HG02852 (cell line): ENCODE measurements at regions not wholly inside any gene's neighbourhood (a gene's known extent, or its start where the extent isn't known, plus 50 kb on each side); places are given as distances from the start of the nearest gene placed in this dataset.

Experiments
- ATAC-seq: cut with Tn5 transposase; IDR thresholded peaks from one replicate; pipeline ENCODE4 v1.9.1; 2021; ENCODE audit warnings: mild to moderate bottlenecking, moderate library complexity; ENCODE audit not compliant: unreplicated experiment

DNA sequence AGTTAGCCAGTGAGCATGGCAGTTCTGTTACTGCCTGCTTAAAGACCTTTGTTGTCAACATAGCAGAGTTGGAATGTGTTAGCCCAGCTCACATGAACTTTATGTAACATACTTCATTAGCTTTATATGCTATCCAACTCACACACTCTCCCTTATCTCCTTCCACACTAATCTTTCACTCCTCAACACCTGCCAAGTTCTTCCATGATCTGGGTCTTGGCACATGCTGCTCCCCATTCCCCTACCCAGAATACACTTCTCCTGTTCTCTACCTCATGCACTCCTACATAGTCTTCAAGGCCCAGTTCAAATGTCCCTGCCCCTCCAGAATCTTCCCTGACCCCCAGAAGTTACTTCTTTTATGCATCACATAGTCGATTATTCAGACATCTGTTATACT lies 179.3 kb downstream of the KATNAL1 start:
- no peak for ATAC-seq

GRCh38 chr13:30126903-30127428 lies 180.4 kb downstream of the KATNAL1 start:
- no peak for ATAC-seq

GRCh38 chr13:30125422-30126073 lies 181.8 kb downstream of the KATNAL1 start:
- ATAC-seq = no peak

GRCh38 chr13:30124131-30124768 lies 183.1 kb downstream of the KATNAL1 start:
- ATAC-seq = no peak

DNA sequence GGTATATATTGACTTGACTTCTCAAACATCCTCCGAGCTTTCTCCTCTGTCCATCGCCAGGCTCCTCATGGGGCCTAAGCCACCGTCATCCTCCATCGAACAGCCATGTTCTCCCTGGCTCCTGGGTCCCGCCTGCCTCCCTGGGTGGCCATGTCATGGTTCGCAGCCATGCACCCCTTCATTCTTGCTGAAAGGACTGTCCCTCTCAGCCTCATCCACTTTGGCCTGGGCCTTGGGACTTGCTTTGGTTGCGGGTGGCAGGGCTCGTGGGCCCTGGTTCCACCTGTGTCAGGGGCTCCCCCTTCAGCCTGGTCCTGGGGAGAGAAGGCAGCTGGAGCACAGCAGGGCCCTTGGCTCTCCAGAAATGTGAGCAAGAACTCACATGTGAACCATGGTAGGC lies 183.8 kb downstream of the KATNAL1 start:
- ATAC-seq = no peak

DNA sequence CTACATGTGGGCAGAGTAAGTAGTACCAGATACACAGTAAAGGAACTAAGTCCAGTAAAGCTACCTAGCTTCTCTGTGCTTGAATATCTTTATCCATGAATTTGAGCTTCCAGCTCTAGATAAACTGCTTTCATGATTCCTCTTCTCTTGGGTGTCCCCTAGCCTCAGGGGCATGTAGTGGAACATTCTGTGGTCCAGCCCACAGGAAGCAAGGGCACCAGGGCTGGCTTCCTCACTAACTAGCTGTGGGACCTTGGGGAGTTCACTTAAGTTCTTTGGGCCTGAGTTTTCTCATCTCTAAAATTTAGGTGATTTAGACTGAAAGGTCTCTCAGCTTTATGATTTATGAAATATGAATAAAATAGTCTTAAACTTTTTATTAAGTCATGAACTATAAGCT lies 185.7 kb downstream of the KATNAL1 start:
- ATAC-seq = no peak

GRCh38 chr13:30121244-30121643 lies 186.1 kb downstream of the KATNAL1 start:
- ATAC-seq = no peak

DNA sequence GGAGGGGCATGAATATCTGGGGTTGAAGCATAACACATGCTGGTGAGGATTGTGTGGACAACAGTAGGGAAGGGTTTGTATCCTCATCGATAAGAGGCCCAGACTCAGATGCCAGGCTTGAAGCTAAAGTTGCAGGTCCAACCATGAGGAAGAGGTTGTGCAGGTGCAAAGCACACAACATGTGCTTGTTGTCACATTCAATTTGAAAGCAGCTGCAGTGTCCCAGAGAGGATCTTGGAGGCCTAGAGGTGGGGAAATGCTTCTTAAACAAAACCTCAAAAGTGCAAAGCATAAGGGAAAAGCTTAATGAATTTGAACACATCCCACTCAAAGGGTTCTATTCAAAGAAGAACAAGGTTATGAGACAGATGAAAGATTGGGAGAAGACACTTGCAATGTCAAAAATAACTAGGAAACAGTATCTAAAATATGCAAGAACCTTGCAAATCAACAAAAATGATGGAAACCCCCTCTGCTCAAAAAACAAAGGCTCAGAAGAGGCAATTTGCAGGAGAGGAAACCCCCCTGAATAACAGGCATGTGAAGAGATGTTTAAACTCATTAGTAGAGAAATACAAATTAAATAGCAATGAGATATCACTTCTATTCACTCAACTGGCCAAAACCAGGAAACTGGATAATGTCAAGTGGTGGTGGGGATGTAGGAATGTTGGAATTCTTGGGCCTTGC lies 187.1 kb downstream of the KATNAL1 start:
- ATAC-seq = no peak

DNA sequence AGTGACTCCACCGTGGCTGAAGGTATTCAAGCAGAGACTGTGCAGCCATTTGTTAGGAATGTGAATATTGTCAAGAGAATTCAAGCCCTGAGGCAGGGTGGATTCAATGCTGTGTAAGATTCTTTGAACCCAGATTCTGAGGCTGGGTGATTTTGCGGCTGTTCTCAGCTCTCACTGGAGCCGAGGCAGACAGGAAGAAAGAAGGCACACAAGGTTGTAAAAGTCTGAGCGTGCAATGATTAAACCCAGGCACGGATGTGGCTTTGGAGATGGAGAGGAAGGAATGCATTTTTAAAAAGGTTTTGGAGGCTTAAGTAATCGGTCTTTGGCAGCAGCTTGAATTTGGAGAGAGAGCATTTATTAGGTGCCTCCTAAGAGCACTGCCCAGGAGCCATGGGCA lies 187.9 kb downstream of the KATNAL1 start:
- no peak for ATAC-seq

GRCh38 chr13:30116379-30116778 lies 191.0 kb downstream of the KATNAL1 start:
- ATAC-seq = no peak

GRCh38 chr13:30115257-30115600 lies 192.1 kb downstream of the KATNAL1 start:
- no peak for ATAC-seq

DNA sequence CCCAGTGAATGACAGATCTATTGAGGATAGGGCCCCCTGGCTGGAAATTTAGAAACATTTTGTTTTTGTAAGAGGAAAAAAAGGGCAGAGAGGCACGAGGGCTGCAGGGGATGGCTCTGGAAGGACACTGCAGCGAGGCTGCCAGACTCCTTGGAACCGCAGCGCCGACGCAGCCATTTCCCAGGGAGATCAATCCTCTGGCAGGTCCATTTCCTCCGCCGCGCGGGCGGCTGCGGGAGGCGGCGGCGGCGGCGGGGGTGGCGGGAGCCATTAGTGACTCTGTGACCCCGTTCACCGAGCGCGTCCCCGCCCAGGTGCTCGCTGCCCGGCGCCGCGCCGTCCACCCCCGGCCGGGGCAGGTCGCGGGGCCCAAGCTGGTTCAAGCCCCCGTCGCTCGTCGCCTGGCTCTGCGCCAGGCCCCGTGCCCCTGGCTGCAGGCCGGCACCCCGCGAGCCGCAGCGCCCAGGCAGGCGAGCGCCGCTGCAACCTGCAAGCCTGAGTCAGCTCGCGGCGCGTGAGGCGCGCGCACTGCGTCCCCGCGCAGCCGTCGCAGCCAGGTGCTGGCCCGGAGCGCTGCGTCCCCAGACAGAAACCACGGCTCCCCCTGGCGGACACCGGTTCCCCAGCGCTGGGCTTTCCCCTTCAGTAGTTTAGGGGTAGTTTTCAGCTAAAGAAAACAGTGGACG lies 192.6 kb downstream of the KATNAL1 start:
- peak; percentile 84 for ATAC-seq

GRCh38 chr13:30113983-30114570 lies 193.3 kb downstream of the KATNAL1 start:
- no peak for ATAC-seq

DNA sequence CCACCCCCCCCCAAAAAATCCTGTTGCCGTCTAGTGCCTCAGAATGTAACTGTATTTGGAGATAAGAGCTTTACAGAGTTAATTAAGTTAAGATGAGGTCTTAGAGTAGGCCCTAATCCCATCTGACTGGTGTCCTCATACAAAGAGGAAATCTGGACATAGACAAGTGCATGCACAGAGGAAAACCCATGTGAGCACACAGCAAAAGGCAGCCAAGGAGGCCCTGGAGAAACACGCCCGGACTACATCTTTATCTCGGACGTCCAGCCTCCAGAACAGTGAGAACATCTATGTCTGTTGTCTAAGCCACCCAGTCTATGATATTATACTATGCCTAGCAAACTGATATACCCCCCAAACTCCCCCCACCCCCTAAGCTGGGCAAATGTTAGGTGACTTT lies 193.8 kb downstream of the KATNAL1 start:
- no peak for ATAC-seq

- no peak for ATAC-seq
Observed at GRCh38 chr13:30112602-30113435, 194.5 kb downstream of the KATNAL1 start.

DNA sequence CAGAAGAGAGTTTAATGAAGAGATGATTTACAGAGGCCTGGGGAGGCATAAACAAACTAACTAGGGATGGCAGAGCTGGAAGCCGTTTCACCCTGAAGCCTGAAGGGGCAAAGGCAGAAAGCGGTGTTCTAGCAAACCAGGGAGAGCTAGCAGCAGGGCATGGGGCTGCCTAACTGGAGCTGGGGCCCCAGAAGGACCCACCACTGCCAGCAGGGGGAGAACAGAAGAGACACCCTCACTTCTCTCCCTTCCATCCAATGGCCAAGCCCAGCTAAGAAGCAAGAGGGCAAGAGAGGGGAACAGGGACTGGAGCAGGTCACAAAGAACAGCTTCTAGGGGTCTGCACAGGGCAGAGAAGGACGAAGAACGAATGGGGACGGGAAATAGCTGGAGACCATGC lies 195.5 kb downstream of the KATNAL1 start:
- no peak for ATAC-seq

DNA sequence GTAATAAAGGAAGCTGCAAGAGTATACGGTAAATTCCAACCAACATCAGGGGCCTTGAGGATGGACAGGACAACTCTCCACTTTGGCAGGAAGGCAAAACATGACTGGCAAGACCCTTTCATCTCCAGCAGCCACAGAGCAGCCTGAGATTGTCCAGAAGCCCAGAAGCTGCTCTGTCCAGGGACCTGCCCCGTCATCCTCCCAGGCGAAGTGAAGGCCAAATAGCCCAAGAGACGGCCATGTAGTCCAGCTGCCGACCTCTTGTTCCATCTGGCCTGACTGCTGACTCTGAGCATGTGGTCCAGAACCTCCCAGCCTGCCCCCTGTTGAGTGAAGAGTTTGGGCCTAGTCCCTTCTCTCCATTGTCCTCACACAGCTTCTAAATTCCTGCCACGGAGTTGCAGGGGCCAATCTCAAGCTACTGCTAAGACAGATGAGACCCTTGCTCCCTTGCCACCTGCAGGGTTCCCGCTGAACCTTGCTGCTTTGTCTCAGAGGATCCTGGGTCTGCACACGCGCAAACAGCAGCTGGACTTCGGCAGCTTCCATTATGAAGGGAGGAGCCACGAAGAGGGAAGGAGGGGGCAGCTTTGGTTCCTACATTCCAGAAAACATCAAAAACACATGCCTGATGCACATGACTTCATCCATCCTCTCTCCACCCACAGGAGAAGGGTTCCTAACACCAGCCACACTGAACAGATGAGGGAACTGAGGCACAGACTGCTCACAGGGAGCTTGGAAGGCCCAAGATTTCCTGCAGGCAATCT lies 196.9 kb downstream of the KATNAL1 start:
- ATAC-seq = no peak

DNA sequence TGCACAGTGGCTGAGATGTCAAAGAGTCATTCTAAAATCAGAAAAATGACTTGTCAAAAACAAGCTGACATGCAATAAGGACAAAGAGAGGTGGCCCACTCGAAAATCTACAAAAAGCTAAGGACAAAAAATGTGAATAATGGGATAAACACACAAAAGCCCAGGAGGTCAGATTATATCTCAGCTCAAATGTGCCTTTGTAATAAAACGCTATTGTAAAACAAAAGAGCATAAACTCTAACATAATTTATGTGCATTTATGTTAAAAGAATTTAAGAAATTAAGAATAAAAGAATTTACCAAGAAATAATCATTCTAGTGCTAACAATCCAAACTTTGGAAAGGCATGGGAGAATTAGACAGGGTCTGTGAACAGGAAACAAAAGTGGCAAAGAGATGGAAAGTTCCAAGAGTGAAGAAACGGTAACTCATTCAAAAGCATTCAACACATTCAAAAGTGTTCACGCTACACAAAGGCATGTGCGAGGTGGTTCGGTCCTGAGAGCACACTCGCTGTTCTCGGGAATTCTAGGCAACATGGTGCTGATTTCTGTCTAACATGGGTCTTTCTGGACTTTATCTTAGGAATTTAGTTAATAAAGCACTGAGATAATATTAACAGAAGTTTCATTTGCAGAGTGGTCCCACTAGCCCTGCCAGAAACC lies 197.7 kb downstream of the KATNAL1 start:
- no peak for ATAC-seq

GRCh38 chr13:30108913-30109237 lies 198.5 kb downstream of the KATNAL1 start:
- no peak for ATAC-seq
